ENCODE measurements at regions not wholly inside any gene's neighbourhood (a gene's known extent, or its start where the extent isn't known, plus 50 kb on each side); places are given as distances from the start of the nearest gene placed in this dataset.
"Not testable (repeated sequence)": the region's sequence is repeated elsewhere in the genome, so short reads cannot be mapped to it uniquely, and the experiment has no call there.

GRCh38 chr10:35263827-35264226 lies 72.5 kb upstream of the CCNY start:
- H3K27me3 ChIP-seq (replicated peaks; ENCODE audit: insufficient read depth, low read depth, low read length, poor library complexity); BruUV-seq (replicated peaks); CTCF ChIA-PET; H3K4me3 ChIP-seq (ENCODE audit: low read depth, low read length, poor library complexity, severe bottlenecking); H3K9me3 ChIP-seq (ENCODE audit: low read depth, low read length, poor library complexity, severe bottlenecking); H3K36me3 ChIP-seq (ENCODE audit: insufficient read depth, low read length, poor library complexity, severe bottlenecking); H3K27ac ChIP-seq (ENCODE audit: low read depth, low read length, poor library complexity, severe bottlenecking); DNase-seq (ENCODE audit: low spot score): not testable (repeated sequence)
- POLR2A ChIA-PET (ENCODE audit: low non-redundant PET): interaction anchor here (0.6 kb wide), 1 partner anchor 92 kb away, joined by 4 read pairs; no protein-coding TSS in a partner anchor
- intact Hi-C loops (cut with micrococcal nuclease; ENCODE audit: unreplicated experiment): loop anchor here (10.0 kb wide), 2 partner anchors 331 to 1371 kb away; no protein-coding TSS in a partner anchor
- peaks cover 18% of the 10 kb centered on the region for H3K4me1 ChIP-seq (ENCODE audit: insufficient read depth, low read length, poor library complexity, severe bottlenecking)

- DNase-seq (ENCODE audit: low spot score); POLR2A ChIA-PET (ENCODE audit: low non-redundant PET); H3K36me3 ChIP-seq (ENCODE audit: insufficient read depth, low read length, poor library complexity, severe bottlenecking); CTCF ChIA-PET; H3K9me3 ChIP-seq (ENCODE audit: low read depth, low read length, poor library complexity, severe bottlenecking); H3K27ac ChIP-seq (ENCODE audit: low read depth, low read length, poor library complexity, severe bottlenecking); H3K27me3 ChIP-seq (replicated peaks; ENCODE audit: insufficient read depth, low read depth, low read length, poor library complexity); H3K4me3 ChIP-seq (ENCODE audit: low read depth, low read length, poor library complexity, severe bottlenecking); BruUV-seq (replicated peaks): not testable (repeated sequence)
- intact Hi-C loops (cut with micrococcal nuclease; ENCODE audit: unreplicated experiment): loop anchor here (10.0 kb wide), 2 partner anchors 330 to 1370 kb away; no protein-coding TSS in a partner anchor
- peaks cover 21% of the 10 kb centered on the region for H3K4me1 ChIP-seq (ENCODE audit: insufficient read depth, low read length, poor library complexity, severe bottlenecking)
These were observed 71.7 kb upstream of the CCNY start for GRCh38 chr10:35264636-35265035.

GRCh38 chr10:35265435-35265834 lies 70.9 kb upstream of the CCNY start:
- peaks cover 29% of the 10 kb centered on the region for H3K4me1 ChIP-seq (ENCODE audit: insufficient read depth, low read length, poor library complexity, severe bottlenecking)
- no TSS peak for BruUV-seq (replicated peaks)
- H3K4me3 ChIP-seq (ENCODE audit: low read depth, low read length, poor library complexity, severe bottlenecking): no peak overlapping the region
- intact Hi-C loops (cut with micrococcal nuclease; ENCODE audit: unreplicated experiment): loop anchor here (10.0 kb wide), 2 partner anchors 329 to 1369 kb away; no protein-coding TSS in a partner anchor
- no peaks in the 10 kb centered on the region for H3K27me3 ChIP-seq (replicated peaks; ENCODE audit: insufficient read depth, low read depth, low read length, poor library complexity)
- TF ChIP-seq EZH2 (IDR thresholded peaks at IDR 0.05; ENCODE audit: borderline replicate concordance, low read depth, low read length, poor library complexity, severe bottlenecking): no peak
- ChIA-PET CTCF (no interaction called here), POLR2A (ENCODE audit: low non-redundant PET) (no interaction called here)
- no peaks in the 10 kb centered on the region for H3K36me3 ChIP-seq (ENCODE audit: insufficient read depth, low read length, poor library complexity, severe bottlenecking)
- no peaks in the 10 kb centered on the region for H3K9me3 ChIP-seq (ENCODE audit: low read depth, low read length, poor library complexity, severe bottlenecking)
- peak overlapping the region; percentile 66 for H3K27ac ChIP-seq (ENCODE audit: low read depth, low read length, poor library complexity, severe bottlenecking)
- no peak for DNase-seq (ENCODE audit: low spot score)

- BruUV-seq (replicated peaks): no TSS peak
These were observed 68.0 kb upstream of the CCNY start for GRCh38 chr10:35268323-35268722.

More at GRCh38 chr10:35268323-35268722, 68.0 kb upstream of the CCNY start:
- ChIA-PET POLR2A (ENCODE audit: low non-redundant PET) (no interaction called here), CTCF (interaction anchor here (0.5 kb wide), 1 partner anchor 30 kb away, joined by 7 read pairs; no protein-coding TSS in a partner anchor)
- no peak overlapping the region for H3K4me3 ChIP-seq (ENCODE audit: low read depth, low read length, poor library complexity, severe bottlenecking)
- TF ChIP-seq CTCF (conservative IDR thresholded peaks at IDR 0.05; ENCODE audit: low read depth, low read length): no peak
- peaks cover 45% of the 10 kb centered on the region for H3K4me1 ChIP-seq (ENCODE audit: insufficient read depth, low read length, poor library complexity, severe bottlenecking)
- H3K27ac ChIP-seq (ENCODE audit: low read depth, low read length, poor library complexity, severe bottlenecking): peak overlapping the region; percentile 99
- peak; percentile 39 for DNase-seq (ENCODE audit: low spot score)
- H3K27me3 ChIP-seq (replicated peaks; ENCODE audit: insufficient read depth, low read depth, low read length, poor library complexity): no peaks in the 10 kb centered on the region
- intact Hi-C loops (cut with micrococcal nuclease; ENCODE audit: unreplicated experiment): loop anchor here (10.0 kb wide), 2 partner anchors 326 to 1366 kb away; no protein-coding TSS in a partner anchor
- no peaks in the 10 kb centered on the region for H3K9me3 ChIP-seq (ENCODE audit: low read depth, low read length, poor library complexity, severe bottlenecking)
- H3K36me3 ChIP-seq (ENCODE audit: insufficient read depth, low read length, poor library complexity, severe bottlenecking): no peaks in the 10 kb centered on the region
